ENCODE measurements at regions not wholly inside any gene's neighbourhood (a gene's known extent, or its start where the extent isn't known, plus 50 kb on each side); places are given as distances from the start of the nearest gene placed in this dataset.

GRCh38 chr3:144181062-144181461 is 209.4 kb downstream of the DIPK2A start:
- TF ChIP-seq, protein P1, sequence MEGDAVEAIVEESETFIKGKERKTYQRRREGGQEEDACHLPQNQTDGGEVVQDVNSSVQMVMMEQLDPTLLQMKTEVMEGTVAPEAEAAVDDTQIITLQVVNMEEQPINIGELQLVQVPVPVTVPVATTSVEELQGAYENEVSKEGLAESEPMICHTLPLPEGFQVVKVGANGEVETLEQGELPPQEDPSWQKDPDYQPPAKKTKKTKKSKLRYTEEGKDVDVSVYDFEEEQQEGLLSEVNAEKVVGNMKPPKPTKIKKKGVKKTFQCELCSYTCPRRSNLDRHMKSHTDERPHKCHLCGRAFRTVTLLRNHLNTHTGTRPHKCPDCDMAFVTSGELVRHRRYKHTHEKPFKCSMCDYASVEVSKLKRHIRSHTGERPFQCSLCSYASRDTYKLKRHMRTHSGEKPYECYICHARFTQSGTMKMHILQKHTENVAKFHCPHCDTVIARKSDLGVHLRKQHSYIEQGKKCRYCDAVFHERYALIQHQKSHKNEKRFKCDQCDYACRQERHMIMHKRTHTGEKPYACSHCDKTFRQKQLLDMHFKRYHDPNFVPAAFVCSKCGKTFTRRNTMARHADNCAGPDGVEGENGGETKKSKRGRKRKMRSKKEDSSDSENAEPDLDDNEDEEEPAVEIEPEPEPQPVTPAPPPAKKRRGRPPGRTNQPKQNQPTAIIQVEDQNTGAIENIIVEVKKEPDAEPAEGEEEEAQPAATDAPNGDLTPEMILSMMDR (IDR thresholded peaks at IDR 0.05) = no peak
- no peak for TF ChIP-seq POLR2A (IDR thresholded peaks at IDR 0.05)

Data from tibial nerve (tissue), 3 donors.